ENCODE measurements at regions not wholly inside any gene's neighbourhood (a gene's known extent, or its start where the extent isn't known, plus 50 kb on each side); places are given as distances from the start of the nearest gene placed in this dataset.

DNA sequence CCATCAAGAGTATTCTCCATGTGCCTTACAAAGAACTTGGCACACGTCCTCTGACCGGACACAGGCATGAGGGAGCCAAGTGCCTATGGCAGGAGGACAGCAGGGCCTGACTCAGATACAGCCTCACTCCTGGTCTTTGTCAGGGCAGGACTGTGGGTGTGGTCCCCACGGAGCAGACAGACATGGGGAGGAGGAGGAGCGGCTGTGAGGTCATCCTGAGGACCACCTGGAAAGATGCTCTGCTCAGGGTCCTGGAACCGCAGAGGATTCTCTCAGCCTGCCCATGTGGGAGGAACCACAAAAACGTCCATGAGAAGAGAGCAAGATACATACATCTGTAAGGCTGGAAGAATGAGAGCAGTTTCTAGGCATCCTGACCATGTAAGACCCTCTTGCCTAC, 576.3 kb downstream of the BRD1 start:
- ATAC-seq (no peak), DNase-seq (ENCODE audit: low spot score) (no peak)
- no peak overlapping the region for H3K27ac ChIP-seq (ENCODE audit: low read depth)
- H3K79me2 ChIP-seq (replicated peaks; ENCODE audit: insufficient read depth): no peaks in the 10 kb centered on the region
- no peaks in the 10 kb centered on the region for H3K4me1 ChIP-seq (ENCODE audit: insufficient read depth)
- H3K4me3 ChIP-seq: no peak overlapping the region
- Mint-ChIP-seq H3K4me3 (no peak overlapping the region), H3K27ac (no peak overlapping the region), H3K4me1 (no peaks in the 10 kb centered on the region), H3K9me3 (peaks cover 12% of the 10 kb centered on the region), H3K36me3 (ENCODE audit: low read depth) (peaks cover 9% of the 10 kb centered on the region; the same call in 2 of the 3 replicates), H3K27me3 (ENCODE audit: insufficient read depth, low read depth, poor library complexity) (peaks cover 1% of the 10 kb centered on the region)
- no peak overlapping the region for H2AFZ ChIP-seq
- no peaks in the 10 kb centered on the region for H3K27me3 ChIP-seq (ENCODE audit: insufficient read depth)
- no peaks in the 10 kb centered on the region for H3K9me2 ChIP-seq (ENCODE audit: insufficient read depth)
- H3F3A ChIP-seq (replicated peaks; ENCODE audit: low read depth): no peaks in the 10 kb centered on the region
- no peak for TF ChIP-seq JUNB (IDR thresholded peaks at IDR 0.05; ENCODE audit: unreplicated experiment)
- TF ChIP-seq, protein P1, sequence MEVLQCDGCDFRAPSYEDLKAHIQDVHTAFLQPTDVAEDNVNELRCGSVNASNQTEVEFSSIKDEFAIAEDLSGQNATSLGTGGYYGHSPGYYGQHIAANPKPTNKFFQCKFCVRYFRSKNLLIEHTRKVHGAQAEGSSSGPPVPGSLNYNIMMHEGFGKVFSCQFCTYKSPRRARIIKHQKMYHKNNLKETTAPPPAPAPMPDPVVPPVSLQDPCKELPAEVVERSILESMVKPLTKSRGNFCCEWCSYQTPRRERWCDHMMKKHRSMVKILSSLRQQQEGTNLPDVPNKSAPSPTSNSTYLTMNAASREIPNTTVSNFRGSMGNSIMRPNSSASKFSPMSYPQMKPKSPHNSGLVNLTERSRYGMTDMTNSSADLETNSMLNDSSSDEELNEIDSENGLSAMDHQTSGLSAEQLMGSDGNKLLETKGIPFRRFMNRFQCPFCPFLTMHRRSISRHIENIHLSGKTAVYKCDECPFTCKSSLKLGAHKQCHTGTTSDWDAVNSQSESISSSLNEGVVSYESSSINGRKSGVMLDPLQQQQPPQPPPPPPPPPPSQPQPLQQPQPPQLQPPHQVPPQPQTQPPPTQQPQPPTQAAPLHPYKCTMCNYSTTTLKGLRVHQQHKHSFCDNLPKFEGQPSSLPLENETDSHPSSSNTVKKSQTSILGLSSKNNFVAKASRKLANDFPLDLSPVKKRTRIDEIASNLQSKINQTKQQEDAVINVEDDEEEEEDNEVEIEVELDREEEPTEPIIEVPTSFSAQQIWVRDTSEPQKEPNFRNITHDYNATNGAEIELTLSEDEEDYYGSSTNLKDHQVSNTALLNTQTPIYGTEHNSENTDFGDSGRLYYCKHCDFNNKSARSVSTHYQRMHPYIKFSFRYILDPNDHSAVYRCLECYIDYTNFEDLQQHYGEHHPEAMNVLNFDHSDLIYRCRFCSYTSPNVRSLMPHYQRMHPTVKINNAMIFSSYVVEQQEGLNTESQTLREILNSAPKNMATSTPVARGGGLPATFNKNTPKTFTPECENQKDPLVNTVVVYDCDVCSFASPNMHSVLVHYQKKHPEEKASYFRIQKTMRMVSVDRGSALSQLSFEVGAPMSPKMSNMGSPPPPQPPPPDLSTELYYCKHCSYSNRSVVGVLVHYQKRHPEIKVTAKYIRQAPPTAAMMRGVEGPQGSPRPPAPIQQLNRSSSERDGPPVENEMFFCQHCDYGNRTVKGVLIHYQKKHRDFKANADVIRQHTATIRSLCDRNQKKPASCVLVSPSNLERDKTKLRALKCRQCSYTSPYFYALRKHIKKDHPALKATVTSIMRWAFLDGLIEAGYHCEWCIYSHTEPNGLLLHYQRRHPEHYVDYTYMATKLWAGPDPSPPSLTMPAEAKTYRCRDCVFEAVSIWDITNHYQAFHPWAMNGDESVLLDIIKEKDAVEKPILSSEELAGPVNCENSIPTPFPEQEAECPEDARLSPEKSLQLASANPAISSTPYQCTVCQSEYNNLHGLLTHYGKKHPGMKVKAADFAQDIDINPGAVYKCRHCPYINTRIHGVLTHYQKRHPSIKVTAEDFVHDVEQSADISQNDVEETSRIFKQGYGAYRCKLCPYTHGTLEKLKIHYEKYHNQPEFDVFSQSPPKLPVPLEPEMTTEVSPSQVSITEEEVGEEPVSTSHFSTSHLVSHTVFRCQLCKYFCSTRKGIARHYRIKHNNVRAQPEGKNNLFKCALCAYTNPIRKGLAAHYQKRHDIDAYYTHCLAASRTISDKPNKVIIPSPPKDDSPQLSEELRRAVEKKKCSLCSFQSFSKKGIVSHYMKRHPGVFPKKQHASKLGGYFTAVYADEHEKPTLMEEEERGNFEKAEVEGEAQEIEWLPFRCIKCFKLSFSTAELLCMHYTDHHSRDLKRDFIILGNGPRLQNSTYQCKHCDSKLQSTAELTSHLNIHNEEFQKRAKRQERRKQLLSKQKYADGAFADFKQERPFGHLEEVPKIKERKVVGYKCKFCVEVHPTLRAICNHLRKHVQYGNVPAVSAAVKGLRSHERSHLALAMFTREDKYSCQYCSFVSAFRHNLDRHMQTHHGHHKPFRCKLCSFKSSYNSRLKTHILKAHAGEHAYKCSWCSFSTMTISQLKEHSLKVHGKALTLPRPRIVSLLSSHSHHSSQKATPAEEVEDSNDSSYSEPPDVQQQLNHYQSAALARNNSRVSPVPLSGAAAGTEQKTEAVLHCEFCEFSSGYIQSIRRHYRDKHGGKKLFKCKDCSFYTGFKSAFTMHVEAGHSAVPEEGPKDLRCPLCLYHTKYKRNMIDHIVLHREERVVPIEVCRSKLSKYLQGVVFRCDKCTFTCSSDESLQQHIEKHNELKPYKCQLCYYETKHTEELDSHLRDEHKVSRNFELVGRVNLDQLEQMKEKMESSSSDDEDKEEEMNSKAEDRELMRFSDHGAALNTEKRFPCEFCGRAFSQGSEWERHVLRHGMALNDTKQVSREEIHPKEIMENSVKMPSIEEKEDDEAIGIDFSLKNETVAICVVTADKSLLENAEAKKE (CRISPR knock-in tag; IDR thresholded peaks at IDR 0.05): no peak
- TF ChIP-seq, protein P2, sequence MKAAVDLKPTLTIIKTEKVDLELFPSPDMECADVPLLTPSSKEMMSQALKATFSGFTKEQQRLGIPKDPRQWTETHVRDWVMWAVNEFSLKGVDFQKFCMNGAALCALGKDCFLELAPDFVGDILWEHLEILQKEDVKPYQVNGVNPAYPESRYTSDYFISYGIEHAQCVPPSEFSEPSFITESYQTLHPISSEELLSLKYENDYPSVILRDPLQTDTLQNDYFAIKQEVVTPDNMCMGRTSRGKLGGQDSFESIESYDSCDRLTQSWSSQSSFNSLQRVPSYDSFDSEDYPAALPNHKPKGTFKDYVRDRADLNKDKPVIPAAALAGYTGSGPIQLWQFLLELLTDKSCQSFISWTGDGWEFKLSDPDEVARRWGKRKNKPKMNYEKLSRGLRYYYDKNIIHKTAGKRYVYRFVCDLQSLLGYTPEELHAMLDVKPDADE (IDR thresholded peaks at IDR 0.05): no peak
- no peak for TF ChIP-seq ZNF331 (CRISPR knock-in tag; IDR thresholded peaks at IDR 0.05; ENCODE audit: low read depth)
- TF ChIP-seq, protein P3, sequence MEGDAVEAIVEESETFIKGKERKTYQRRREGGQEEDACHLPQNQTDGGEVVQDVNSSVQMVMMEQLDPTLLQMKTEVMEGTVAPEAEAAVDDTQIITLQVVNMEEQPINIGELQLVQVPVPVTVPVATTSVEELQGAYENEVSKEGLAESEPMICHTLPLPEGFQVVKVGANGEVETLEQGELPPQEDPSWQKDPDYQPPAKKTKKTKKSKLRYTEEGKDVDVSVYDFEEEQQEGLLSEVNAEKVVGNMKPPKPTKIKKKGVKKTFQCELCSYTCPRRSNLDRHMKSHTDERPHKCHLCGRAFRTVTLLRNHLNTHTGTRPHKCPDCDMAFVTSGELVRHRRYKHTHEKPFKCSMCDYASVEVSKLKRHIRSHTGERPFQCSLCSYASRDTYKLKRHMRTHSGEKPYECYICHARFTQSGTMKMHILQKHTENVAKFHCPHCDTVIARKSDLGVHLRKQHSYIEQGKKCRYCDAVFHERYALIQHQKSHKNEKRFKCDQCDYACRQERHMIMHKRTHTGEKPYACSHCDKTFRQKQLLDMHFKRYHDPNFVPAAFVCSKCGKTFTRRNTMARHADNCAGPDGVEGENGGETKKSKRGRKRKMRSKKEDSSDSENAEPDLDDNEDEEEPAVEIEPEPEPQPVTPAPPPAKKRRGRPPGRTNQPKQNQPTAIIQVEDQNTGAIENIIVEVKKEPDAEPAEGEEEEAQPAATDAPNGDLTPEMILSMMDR (conservative IDR thresholded peaks at IDR 0.05; ENCODE audit: low read depth in 2 of 2): no peak
- TF ChIP-seq EZH2phosphoT487 (IDR thresholded peaks at IDR 0.05; ENCODE audit: unreplicated experiment): no peak
- no peak for TF ChIP-seq ZNF114 (CRISPR knock-in tag; IDR thresholded peaks at IDR 0.05)
- TF ChIP-seq POLR2AphosphoS5 (IDR thresholded peaks at IDR 0.05; ENCODE audit: low read depth): no peak
- no peak for TF ChIP-seq NANOG (IDR thresholded peaks at IDR 0.05; ENCODE audit: borderline replicate concordance)
- TF ChIP-seq EZH2 (IDR thresholded peaks at IDR 0.05; ENCODE audit: low read depth, unreplicated experiment): no peak
- TF ChIP-seq STAT1 (IDR thresholded peaks at IDR 0.05; ENCODE audit: unreplicated experiment): no peak
- TF ChIP-seq, protein P4, sequence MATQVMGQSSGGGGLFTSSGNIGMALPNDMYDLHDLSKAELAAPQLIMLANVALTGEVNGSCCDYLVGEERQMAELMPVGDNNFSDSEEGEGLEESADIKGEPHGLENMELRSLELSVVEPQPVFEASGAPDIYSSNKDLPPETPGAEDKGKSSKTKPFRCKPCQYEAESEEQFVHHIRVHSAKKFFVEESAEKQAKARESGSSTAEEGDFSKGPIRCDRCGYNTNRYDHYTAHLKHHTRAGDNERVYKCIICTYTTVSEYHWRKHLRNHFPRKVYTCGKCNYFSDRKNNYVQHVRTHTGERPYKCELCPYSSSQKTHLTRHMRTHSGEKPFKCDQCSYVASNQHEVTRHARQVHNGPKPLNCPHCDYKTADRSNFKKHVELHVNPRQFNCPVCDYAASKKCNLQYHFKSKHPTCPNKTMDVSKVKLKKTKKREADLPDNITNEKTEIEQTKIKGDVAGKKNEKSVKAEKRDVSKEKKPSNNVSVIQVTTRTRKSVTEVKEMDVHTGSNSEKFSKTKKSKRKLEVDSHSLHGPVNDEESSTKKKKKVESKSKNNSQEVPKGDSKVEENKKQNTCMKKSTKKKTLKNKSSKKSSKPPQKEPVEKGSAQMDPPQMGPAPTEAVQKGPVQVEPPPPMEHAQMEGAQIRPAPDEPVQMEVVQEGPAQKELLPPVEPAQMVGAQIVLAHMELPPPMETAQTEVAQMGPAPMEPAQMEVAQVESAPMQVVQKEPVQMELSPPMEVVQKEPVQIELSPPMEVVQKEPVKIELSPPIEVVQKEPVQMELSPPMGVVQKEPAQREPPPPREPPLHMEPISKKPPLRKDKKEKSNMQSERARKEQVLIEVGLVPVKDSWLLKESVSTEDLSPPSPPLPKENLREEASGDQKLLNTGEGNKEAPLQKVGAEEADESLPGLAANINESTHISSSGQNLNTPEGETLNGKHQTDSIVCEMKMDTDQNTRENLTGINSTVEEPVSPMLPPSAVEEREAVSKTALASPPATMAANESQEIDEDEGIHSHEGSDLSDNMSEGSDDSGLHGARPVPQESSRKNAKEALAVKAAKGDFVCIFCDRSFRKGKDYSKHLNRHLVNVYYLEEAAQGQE (IDR thresholded peaks at IDR 0.05; ENCODE audit: unreplicated experiment): no peak
- TF ChIP-seq CREB1 (CRISPR knock-in tag; IDR thresholded peaks at IDR 0.05; ENCODE audit: low read depth): no peak
- H4K20me1 ChIP-seq (replicated peaks; ENCODE audit: insufficient read depth): no peaks in the 10 kb centered on the region
- no peaks in the 10 kb centered on the region for H3K36me3 ChIP-seq (ENCODE audit: insufficient read depth)
- no peak overlapping the region for H3K4me2 ChIP-seq

All from GM23338 (cell line).